Fibroblast of skin of scalp (primary cell): ENCODE measurements at regions not wholly inside any gene's neighbourhood (a gene's known extent, or its start where the extent isn't known, plus 50 kb on each side); places are given as distances from the start of the nearest gene placed in this dataset.

Experiments
- DNase-seq: peaks from one replicate; pipeline ENCODE4 v3.0.0-alpha.2; 2013

- DNase-seq = no peak
Measured at GRCh38 chr6:17047889-17048288, 54.0 kb upstream of the STMND1 start.

GRCh38 chr6:17045581-17046322, 56.1 kb upstream of the STMND1 start:
- DNase-seq = peak; percentile 86

- DNase-seq = no peak
Measured at GRCh38 chr6:17043148-17043522, 58.7 kb upstream of the STMND1 start.

GRCh38 chr6:17042422-17043147, 59.3 kb upstream of the STMND1 start:
- DNase-seq = peak; percentile 65

GRCh38 chr6:17039266-17039665, 62.6 kb upstream of the STMND1 start:
- DNase-seq = no peak

GRCh38 chr6:17038316-17038715, 63.5 kb upstream of the STMND1 start:
- DNase-seq = peak; percentile 53

GRCh38 chr6:17036065-17036393, 65.8 kb upstream of the STMND1 start:
- DNase-seq = no peak

GRCh38 chr6:17035257-17036064, 66.4 kb upstream of the STMND1 start:
- no peak for DNase-seq

GRCh38 chr6:17033746-17034145, 68.1 kb upstream of the STMND1 start:
- no peak for DNase-seq

- peak; percentile 94 for DNase-seq
Measured at GRCh38 chr6:17032988-17033634, 68.7 kb upstream of the STMND1 start.

- DNase-seq = peak; percentile 77
Measured at GRCh38 chr6:17032590-17032987, 69.3 kb upstream of the STMND1 start.

GRCh38 chr6:17031961-17032360, 69.9 kb upstream of the STMND1 start:
- DNase-seq = no peak

- no peak for DNase-seq
Measured at GRCh38 chr6:17027441-17027840, 74.4 kb upstream of the STMND1 start.

GRCh38 chr6:17022604-17023003, 79.2 kb upstream of the STMND1 start:
- peak; percentile 21 for DNase-seq

GRCh38 chr6:17021539-17021889, 80.3 kb upstream of the STMND1 start:
- DNase-seq = peak; percentile 85

- DNase-seq = no peak
Measured at GRCh38 chr6:17020889-17021538, 80.8 kb upstream of the STMND1 start.

- DNase-seq = no peak
Measured at GRCh38 chr6:17018425-17018824, 83.4 kb upstream of the STMND1 start.

GRCh38 chr6:17017416-17017815, 84.4 kb upstream of the STMND1 start:
- DNase-seq = no peak

GRCh38 chr6:17015551-17016381, 86.1 kb upstream of the STMND1 start:
- peak; percentile 26 for DNase-seq

- DNase-seq = peak; percentile 81
Measured at GRCh38 chr6:17015144-17015543, 86.7 kb upstream of the STMND1 start.

- peak; percentile 92 for DNase-seq
Measured at GRCh38 chr6:17013701-17014100, 88.1 kb upstream of the STMND1 start.
